OCI-LY3 (cell line): ENCODE measurements at regions not wholly inside any gene's neighbourhood (a gene's known extent, or its start where the extent isn't known, plus 50 kb on each side); places are given as distances from the start of the nearest gene placed in this dataset.

Experiments
- H2AFZ ChIP-seq: fragments of 200-600, 300-600 bp; shearing (Covaris generic); 2 replicates; pipeline ENCODE4 v1.6.0; 2014; ENCODE audit warnings: antibody characterized with exemption, low read depth, low read length
- H3K27ac ChIP-seq: fragments of 200-600, 300-600 bp; sonication (generic); 2 replicates; pipeline ENCODE4 v1.5.1; 2014; ENCODE audit warnings: mild to moderate bottlenecking, low read length, moderate library complexity, mixed read lengths
- H3K27me3 ChIP-seq: fragments of 200-600, 300-600 bp; sonication (generic); 2 replicates; pipeline ENCODE4 v1.6.1; 2014; ENCODE audit warnings: low read depth, low read length, mixed read lengths
- H3K36me3 ChIP-seq: fragments of 200-600, 300-600 bp; sonication (generic); replicated peaks from 2 replicates; pipeline ENCODE3; 2014; ENCODE audit warnings: low read depth, low read length, mixed read lengths
- H3K4me1 ChIP-seq: fragments of 300-600, 200-600 bp; sonication (generic); 2 replicates; pipeline ENCODE4 v1.6.1; 2014; ENCODE audit warnings: low read length, mixed read lengths
- H3K4me2 ChIP-seq: fragments of 200-600, 300-600 bp; sonication (generic); 2 replicates; pipeline ENCODE4 v1.6.1; 2014; ENCODE audit warnings: low read length, mixed read lengths
- H3K4me3 ChIP-seq: fragments of 300-600, 200-600 bp; sonication (generic); 2 replicates; pipeline ENCODE4 v1.5.1; 2014; ENCODE audit warnings: antibody characterized with exemption, mild to moderate bottlenecking, low read length, moderate library complexity
- H3K79me2 ChIP-seq: fragments of 300-600, 200-600 bp; shearing (Covaris generic); 2 replicates; pipeline ENCODE4 v1.6.1; 2014; ENCODE audit warnings: mild to moderate bottlenecking, low read length, mixed read lengths
- H3K9ac ChIP-seq: fragments of 300-600, 200-600 bp; shearing (Covaris generic); 2 replicates; pipeline ENCODE4 v1.6.0; 2014; ENCODE audit warnings: mild to moderate bottlenecking, low read length, moderate library complexity
- H3K9me3 ChIP-seq: fragments of 200-600, 300-600 bp; shearing (Covaris generic); 2 replicates; pipeline ENCODE4 v1.6.1; 2014; ENCODE audit warnings: low read length, mixed read lengths; ENCODE audit not compliant: insufficient read depth
- H4K20me1 ChIP-seq: fragments of 200-600, 300-600 bp; sonication (generic); 2 replicates; pipeline ENCODE4 v1.6.1; 2016; ENCODE audit warnings: low read length, mixed read lengths; ENCODE audit not compliant: insufficient read depth
- EZH2phosphoT487 ChIP-seq: fragments of 200-600 bp; shearing (Covaris generic); IDR thresholded peaks from 2 replicates; pipeline ENCODE4 v1.6.1; 2018; ENCODE audit warnings: antibody characterized with exemption, mixed run types, low read depth
- TF ChIP-seq, protein P1 (sequence below): fragments of 200-600, 300-600 bp; sonication (generic); IDR thresholded peaks from 2 replicates; pipeline ENCODE4 v1.5.1; 2014; ENCODE audit warnings: antibody characterized with exemption, low read length, low read depth

DNA sequence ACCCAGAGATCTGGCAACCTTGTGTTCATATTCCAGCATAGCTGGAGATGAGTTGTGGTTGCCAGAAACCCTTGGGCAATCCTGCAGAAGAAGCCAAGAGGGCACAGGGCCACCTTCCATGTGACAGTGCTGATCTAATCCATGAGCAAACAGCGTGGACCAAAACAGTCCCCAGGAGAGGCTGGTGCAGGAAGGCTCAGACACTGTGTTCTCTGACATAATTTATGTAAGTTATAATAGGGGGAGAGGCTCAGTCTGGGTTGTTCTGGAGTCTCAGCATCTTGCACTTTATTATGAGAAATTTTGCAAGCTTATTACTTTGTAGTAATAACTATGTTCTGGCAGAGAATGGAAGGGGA is 273.9 kb downstream of the HAPSTR1 start:
- TF ChIP-seq, protein P1, sequence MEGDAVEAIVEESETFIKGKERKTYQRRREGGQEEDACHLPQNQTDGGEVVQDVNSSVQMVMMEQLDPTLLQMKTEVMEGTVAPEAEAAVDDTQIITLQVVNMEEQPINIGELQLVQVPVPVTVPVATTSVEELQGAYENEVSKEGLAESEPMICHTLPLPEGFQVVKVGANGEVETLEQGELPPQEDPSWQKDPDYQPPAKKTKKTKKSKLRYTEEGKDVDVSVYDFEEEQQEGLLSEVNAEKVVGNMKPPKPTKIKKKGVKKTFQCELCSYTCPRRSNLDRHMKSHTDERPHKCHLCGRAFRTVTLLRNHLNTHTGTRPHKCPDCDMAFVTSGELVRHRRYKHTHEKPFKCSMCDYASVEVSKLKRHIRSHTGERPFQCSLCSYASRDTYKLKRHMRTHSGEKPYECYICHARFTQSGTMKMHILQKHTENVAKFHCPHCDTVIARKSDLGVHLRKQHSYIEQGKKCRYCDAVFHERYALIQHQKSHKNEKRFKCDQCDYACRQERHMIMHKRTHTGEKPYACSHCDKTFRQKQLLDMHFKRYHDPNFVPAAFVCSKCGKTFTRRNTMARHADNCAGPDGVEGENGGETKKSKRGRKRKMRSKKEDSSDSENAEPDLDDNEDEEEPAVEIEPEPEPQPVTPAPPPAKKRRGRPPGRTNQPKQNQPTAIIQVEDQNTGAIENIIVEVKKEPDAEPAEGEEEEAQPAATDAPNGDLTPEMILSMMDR = no peak
- TF ChIP-seq EZH2phosphoT487 = no peak
- no peaks in the 10 kb centered on the region for H3K27me3 ChIP-seq

GRCh38 chr16:9366048-9366969 is 274.9 kb downstream of the HAPSTR1 start:
- Histone ChIP-seq H4K20me1 (no peaks in the 10 kb centered on the region), H3K36me3 (no peaks in the 10 kb centered on the region), H2AFZ (no peak overlapping the region), H3K9me3 (no peaks in the 10 kb centered on the region), H3K4me2 (no peak overlapping the region), H3K9ac (no peak overlapping the region), H3K79me2 (no peaks in the 10 kb centered on the region), H3K4me1 (no peaks in the 10 kb centered on the region), H3K27ac (no peak overlapping the region), H3K27me3 (no peaks in the 10 kb centered on the region), H3K4me3 (no peak overlapping the region)
- TF ChIP-seq, protein P1 = no peak
- TF ChIP-seq EZH2phosphoT487 = no peak

More for the DNA sequence above, 273.9 kb downstream of the HAPSTR1 start:
- Histone ChIP-seq H2AFZ (no peak overlapping the region), H3K27ac (no peak overlapping the region), H3K79me2 (no peaks in the 10 kb centered on the region), H4K20me1 (no peaks in the 10 kb centered on the region), H3K36me3 (no peaks in the 10 kb centered on the region), H3K9ac (no peak overlapping the region), H3K4me2 (no peak overlapping the region), H3K4me3 (no peak overlapping the region), H3K4me1 (no peaks in the 10 kb centered on the region), H3K9me3 (no peaks in the 10 kb centered on the region)

DNA sequence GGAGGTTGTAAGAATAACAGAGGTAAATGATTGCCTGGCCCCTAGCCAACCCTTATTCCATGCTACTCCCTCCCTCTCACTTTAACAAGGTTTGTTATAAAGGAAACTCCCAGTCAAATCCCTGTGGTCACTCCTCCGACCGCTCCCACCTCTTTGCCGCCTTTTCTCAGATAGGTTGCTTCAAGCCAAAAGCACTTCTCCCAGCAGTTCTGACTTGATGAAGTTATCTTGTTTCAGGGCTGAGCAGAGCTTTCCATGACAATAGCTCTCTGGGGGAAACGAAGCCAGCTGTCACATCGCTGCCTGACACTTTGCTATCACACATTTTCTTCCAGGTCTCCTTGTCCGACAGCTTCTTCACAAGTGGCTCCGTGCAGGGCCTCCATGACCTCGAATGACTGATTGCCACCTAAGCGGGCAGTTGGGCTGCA is 278.6 kb downstream of the HAPSTR1 start:
- H3K9me3 ChIP-seq = no peaks in the 10 kb centered on the region
- H3K79me2 ChIP-seq = no peaks in the 10 kb centered on the region
- TF ChIP-seq, protein P1 = no peak
- TF ChIP-seq EZH2phosphoT487 = no peak
- no peaks in the 10 kb centered on the region for H3K4me1 ChIP-seq
- no peak overlapping the region for H3K4me3 ChIP-seq
- no peak overlapping the region for H3K4me2 ChIP-seq
- no peak overlapping the region for H2AFZ ChIP-seq
- no peaks in the 10 kb centered on the region for H3K27me3 ChIP-seq
- H3K27ac ChIP-seq = no peak overlapping the region
- H3K9ac ChIP-seq = no peak overlapping the region
- no peaks in the 10 kb centered on the region for H3K36me3 ChIP-seq
- no peaks in the 10 kb centered on the region for H4K20me1 ChIP-seq

- H3K27ac ChIP-seq = no peak overlapping the region
- TF ChIP-seq, protein P1 = no peak
- no peak for TF ChIP-seq EZH2phosphoT487
Measured at GRCh38 chr16:9371713-9372448, 280.4 kb downstream of the HAPSTR1 start.

More at GRCh38 chr16:9371713-9372448, 280.4 kb downstream of the HAPSTR1 start:
- H3K79me2 ChIP-seq = no peaks in the 10 kb centered on the region
- H3K9ac ChIP-seq = no peak overlapping the region
- H3K9me3 ChIP-seq = no peaks in the 10 kb centered on the region
- H3K36me3 ChIP-seq = no peaks in the 10 kb centered on the region
- H3K4me2 ChIP-seq = no peak overlapping the region
- H3K4me1 ChIP-seq = no peaks in the 10 kb centered on the region
- no peaks in the 10 kb centered on the region for H4K20me1 ChIP-seq
- H2AFZ ChIP-seq = no peak overlapping the region
- no peaks in the 10 kb centered on the region for H3K27me3 ChIP-seq
- no peak overlapping the region for H3K4me3 ChIP-seq
